Body of pancreas (tissue), 4 donors: ENCODE measurements at regions not wholly inside any gene's neighbourhood (a gene's known extent, or its start where the extent isn't known, plus 50 kb on each side); places are given as distances from the start of the nearest gene placed in this dataset.
"Not testable (repeated sequence)": the region's sequence is repeated elsewhere in the genome, so short reads cannot be mapped to it uniquely, and the experiment has no call there.

Source experiments
- CTCF ChIP-seq, 7 experiments: fragments of 450-650 bp in 4 of 7; fragments of 200-600 bp in 3 of 7; sonication (generic) in 3 of 7; IDR thresholded peaks; one replicate each; pipeline ENCODE4 v1.5.1; 2016 to 2019; ENCODE audit warnings: antibody characterized with exemption in 7 of 7
- POLR2A ChIP-seq, 3 donors: fragments of 450-650 bp; IDR thresholded peaks; one replicate each; pipeline ENCODE4 v1.6.1; 2016; ENCODE audit warnings: antibody characterized with exemption in 3 of 3, mild to moderate bottlenecking in 2 of 3

- TF ChIP-seq POLR2A, CTCF (IDR thresholded peaks at IDR 0.05): not testable (repeated sequence)
These were observed 275.5 kb upstream of the FRG2C start for GRCh38 chr3:75388486-75389124.
